ENCODE measurements at regions not wholly inside any gene's neighbourhood (a gene's known extent, or its start where the extent isn't known, plus 50 kb on each side); places are given as distances from the start of the nearest gene placed in this dataset.
A peak's percentile ranks its signal among the peaks of the same experiment; 100 is the strongest.

- no peaks in the 10 kb centered on the region for H3K9me3 ChIP-seq (ENCODE audit: low read depth, low read length, poor library complexity, severe bottlenecking)
- no TSS peak for BruUV-seq (replicated peaks)
Observed at GRCh38 chr22:26937213-26937612, 279.8 kb downstream of the MIAT start.

GRCh38 chr22:26939466-26939865 lies 282.1 kb downstream of the MIAT start:
- no peak overlapping the region for H3K27ac ChIP-seq (ENCODE audit: low read depth, low read length, poor library complexity, severe bottlenecking)
- BruUV-seq (replicated peaks) = no TSS peak
- CTCF ChIA-PET = no interaction called here
- no peaks in the 10 kb centered on the region for H3K36me3 ChIP-seq (ENCODE audit: insufficient read depth, low read length, poor library complexity, severe bottlenecking)
- peak; percentile 36 for DNase-seq (ENCODE audit: low spot score)
- no peaks in the 10 kb centered on the region for H3K27me3 ChIP-seq (replicated peaks; ENCODE audit: insufficient read depth, low read depth, low read length, poor library complexity)
- POLR2A ChIA-PET (ENCODE audit: low non-redundant PET) = no interaction called here
- no peaks in the 10 kb centered on the region for H3K4me1 ChIP-seq (ENCODE audit: insufficient read depth, low read length, poor library complexity, severe bottlenecking)
- intact Hi-C loops (cut with micrococcal nuclease; ENCODE audit: unreplicated experiment) = no loop called here
- TF ChIP-seq EZH2 (IDR thresholded peaks at IDR 0.05; ENCODE audit: borderline replicate concordance, low read depth, low read length, poor library complexity, severe bottlenecking) = no peak
- TF ChIP-seq, protein P1, sequence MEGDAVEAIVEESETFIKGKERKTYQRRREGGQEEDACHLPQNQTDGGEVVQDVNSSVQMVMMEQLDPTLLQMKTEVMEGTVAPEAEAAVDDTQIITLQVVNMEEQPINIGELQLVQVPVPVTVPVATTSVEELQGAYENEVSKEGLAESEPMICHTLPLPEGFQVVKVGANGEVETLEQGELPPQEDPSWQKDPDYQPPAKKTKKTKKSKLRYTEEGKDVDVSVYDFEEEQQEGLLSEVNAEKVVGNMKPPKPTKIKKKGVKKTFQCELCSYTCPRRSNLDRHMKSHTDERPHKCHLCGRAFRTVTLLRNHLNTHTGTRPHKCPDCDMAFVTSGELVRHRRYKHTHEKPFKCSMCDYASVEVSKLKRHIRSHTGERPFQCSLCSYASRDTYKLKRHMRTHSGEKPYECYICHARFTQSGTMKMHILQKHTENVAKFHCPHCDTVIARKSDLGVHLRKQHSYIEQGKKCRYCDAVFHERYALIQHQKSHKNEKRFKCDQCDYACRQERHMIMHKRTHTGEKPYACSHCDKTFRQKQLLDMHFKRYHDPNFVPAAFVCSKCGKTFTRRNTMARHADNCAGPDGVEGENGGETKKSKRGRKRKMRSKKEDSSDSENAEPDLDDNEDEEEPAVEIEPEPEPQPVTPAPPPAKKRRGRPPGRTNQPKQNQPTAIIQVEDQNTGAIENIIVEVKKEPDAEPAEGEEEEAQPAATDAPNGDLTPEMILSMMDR (conservative IDR thresholded peaks at IDR 0.05; ENCODE audit: low read depth, low read length) = no peak
- no peak overlapping the region for H3K4me3 ChIP-seq (ENCODE audit: low read depth, low read length, poor library complexity, severe bottlenecking)
- no peaks in the 10 kb centered on the region for H3K9me3 ChIP-seq (ENCODE audit: low read depth, low read length, poor library complexity, severe bottlenecking)

More at GRCh38 chr22:26937213-26937612, 279.8 kb downstream of the MIAT start:
- Histone ChIP-seq H3K27ac (ENCODE audit: low read depth, low read length, poor library complexity, severe bottlenecking) (no peak overlapping the region), H3K36me3 (ENCODE audit: insufficient read depth, low read length, poor library complexity, severe bottlenecking) (no peaks in the 10 kb centered on the region), H3K4me1 (ENCODE audit: insufficient read depth, low read length, poor library complexity, severe bottlenecking) (no peaks in the 10 kb centered on the region), H3K4me3 (ENCODE audit: low read depth, low read length, poor library complexity, severe bottlenecking) (no peak overlapping the region), H3K27me3 (replicated peaks; ENCODE audit: insufficient read depth, low read depth, low read length, poor library complexity) (no peaks in the 10 kb centered on the region)
- TF ChIP-seq, protein P1 (conservative IDR thresholded peaks at IDR 0.05; ENCODE audit: low read depth, low read length) = no peak; the same call in 1 of the 2 replicates
- no peak for TF ChIP-seq EZH2 (IDR thresholded peaks at IDR 0.05; ENCODE audit: borderline replicate concordance, low read depth, low read length, poor library complexity, severe bottlenecking)
- intact Hi-C loops (cut with micrococcal nuclease; ENCODE audit: unreplicated experiment) = no loop called here
- POLR2A ChIA-PET (ENCODE audit: low non-redundant PET) = no interaction called here
- CTCF ChIA-PET = no interaction called here
- DNase-seq (ENCODE audit: low spot score) = no peak

GRCh38 chr22:26941896-26942636 lies 284.7 kb downstream of the MIAT start:
- no peaks in the 10 kb centered on the region for H3K27me3 ChIP-seq (replicated peaks; ENCODE audit: insufficient read depth, low read depth, low read length, poor library complexity)
- H3K36me3 ChIP-seq (ENCODE audit: insufficient read depth, low read length, poor library complexity, severe bottlenecking) = no peaks in the 10 kb centered on the region
- H3K4me3 ChIP-seq (ENCODE audit: low read depth, low read length, poor library complexity, severe bottlenecking) = no peak overlapping the region
- ChIA-PET POLR2A (ENCODE audit: low non-redundant PET) (no interaction called here), CTCF (no interaction called here)
- intact Hi-C loops (cut with micrococcal nuclease; ENCODE audit: unreplicated experiment) = no loop called here
- H3K9me3 ChIP-seq (ENCODE audit: low read depth, low read length, poor library complexity, severe bottlenecking) = no peaks in the 10 kb centered on the region
- H3K4me1 ChIP-seq (ENCODE audit: insufficient read depth, low read length, poor library complexity, severe bottlenecking) = no peaks in the 10 kb centered on the region
- no TSS peak for BruUV-seq (replicated peaks)
- TF ChIP-seq EZH2 (IDR thresholded peaks at IDR 0.05; ENCODE audit: borderline replicate concordance, low read depth, low read length, poor library complexity, severe bottlenecking) = no peak
- TF ChIP-seq, protein P1 (conservative IDR thresholded peaks at IDR 0.05; ENCODE audit: low read depth, low read length) = no peak
- no peak for DNase-seq (ENCODE audit: low spot score)
- no peak overlapping the region for H3K27ac ChIP-seq (ENCODE audit: low read depth, low read length, poor library complexity, severe bottlenecking)

All from A673 (cell line).